AG04449 (cell line): ENCODE measurements at regions not wholly inside any gene's neighbourhood (a gene's known extent, or its start where the extent isn't known, plus 50 kb on each side); places are given as distances from the start of the nearest gene placed in this dataset.
"Not testable (repeated sequence)": the region's sequence is repeated elsewhere in the genome, so short reads cannot be mapped to it uniquely, and the experiment has no call there.

Source experiments
- CTCF ChIA-PET: fragments of 350-600 bp; formaldehyde crosslinking; extraction: SDS; loops from one replicate; lab custom pipeline; 2021; ENCODE audit warnings: antibody characterized with exemption; lab: Yijun Ruan, JAX
- POLR2A ChIA-PET: fragments of 400-600, 350-600 bp; formaldehyde crosslinking; extraction: SDS; loops from one replicate; lab custom pipeline; 2020; ENCODE audit warnings: antibody characterized with exemption, inconsistent platforms; lab: Yijun Ruan, JAX
- DNase-seq: peaks from one replicate; pipeline ENCODE4 v3.0.0-alpha.2; 2010; ENCODE audit warnings: low read depth, low spot score
- H3K4me3 ChIP-seq: 2 replicates; pipeline ENCODE4 v1.5.1; 2011; ENCODE audit warnings: low read depth, mild to moderate bottlenecking, control low read depth, low read length
- TF ChIP-seq, protein P1 (sequence below): IDR thresholded peaks from one replicate; pipeline ENCODE4 v1.5.1; 2011; ENCODE audit warnings: mild to moderate bottlenecking, moderate library complexity, low read length, control low read depth, inconsistent platforms; ENCODE audit not compliant: insufficient read depth; ENCODE audit errors: missing control alignments

- DNase-seq, result no peak
- ChIA-PET POLR2A (no interaction called here), CTCF (no interaction called here)
- TF ChIP-seq, protein P1, sequence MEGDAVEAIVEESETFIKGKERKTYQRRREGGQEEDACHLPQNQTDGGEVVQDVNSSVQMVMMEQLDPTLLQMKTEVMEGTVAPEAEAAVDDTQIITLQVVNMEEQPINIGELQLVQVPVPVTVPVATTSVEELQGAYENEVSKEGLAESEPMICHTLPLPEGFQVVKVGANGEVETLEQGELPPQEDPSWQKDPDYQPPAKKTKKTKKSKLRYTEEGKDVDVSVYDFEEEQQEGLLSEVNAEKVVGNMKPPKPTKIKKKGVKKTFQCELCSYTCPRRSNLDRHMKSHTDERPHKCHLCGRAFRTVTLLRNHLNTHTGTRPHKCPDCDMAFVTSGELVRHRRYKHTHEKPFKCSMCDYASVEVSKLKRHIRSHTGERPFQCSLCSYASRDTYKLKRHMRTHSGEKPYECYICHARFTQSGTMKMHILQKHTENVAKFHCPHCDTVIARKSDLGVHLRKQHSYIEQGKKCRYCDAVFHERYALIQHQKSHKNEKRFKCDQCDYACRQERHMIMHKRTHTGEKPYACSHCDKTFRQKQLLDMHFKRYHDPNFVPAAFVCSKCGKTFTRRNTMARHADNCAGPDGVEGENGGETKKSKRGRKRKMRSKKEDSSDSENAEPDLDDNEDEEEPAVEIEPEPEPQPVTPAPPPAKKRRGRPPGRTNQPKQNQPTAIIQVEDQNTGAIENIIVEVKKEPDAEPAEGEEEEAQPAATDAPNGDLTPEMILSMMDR, result no peak
- no peak overlapping the region for H3K4me3 ChIP-seq
Measured at GRCh38 chr1:102546251-102546650, 549.5 kb upstream of the OLFM3 start.

DNA sequence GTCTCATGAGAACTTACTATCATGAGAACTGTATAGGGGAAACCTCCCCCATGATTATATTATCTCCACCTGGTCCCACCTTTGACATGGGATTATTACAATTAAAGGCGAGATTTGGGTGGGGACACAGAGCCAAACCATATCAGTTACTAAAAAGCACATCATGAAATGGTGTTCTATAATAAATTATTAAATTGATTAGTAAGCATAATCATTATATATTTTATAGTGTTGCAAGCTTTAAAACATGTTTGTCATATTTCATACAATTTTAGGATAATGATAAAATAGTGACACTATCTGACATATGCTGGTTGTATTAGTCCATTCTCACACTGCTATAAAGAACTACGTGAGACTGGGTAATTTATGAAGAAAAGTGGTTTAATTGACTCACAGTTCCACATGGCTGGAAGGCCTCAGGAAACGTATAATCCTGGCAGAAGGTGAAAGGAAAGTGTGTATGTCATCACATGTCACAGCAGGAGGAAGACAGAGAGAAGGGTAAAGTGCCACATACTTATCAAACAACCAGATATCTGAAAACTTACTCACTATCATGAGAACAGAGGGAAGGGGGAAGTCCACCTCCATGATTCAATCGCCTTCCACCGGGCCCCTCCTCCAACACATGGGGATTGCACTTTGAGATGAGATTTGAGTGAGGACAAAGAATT, 539.2 kb upstream of the OLFM3 start:
- H3K4me3 ChIP-seq, result no peak overlapping the region
- no peak for DNase-seq
- ChIA-PET POLR2A (no interaction called here), CTCF (no interaction called here)
- TF ChIP-seq, protein P1, result no peak

- POLR2A ChIA-PET, result no interaction called here
- TF ChIP-seq, protein P1, result no peak
Measured at GRCh38 chr1:102531036-102531435, 534.3 kb upstream of the OLFM3 start.

DNA sequence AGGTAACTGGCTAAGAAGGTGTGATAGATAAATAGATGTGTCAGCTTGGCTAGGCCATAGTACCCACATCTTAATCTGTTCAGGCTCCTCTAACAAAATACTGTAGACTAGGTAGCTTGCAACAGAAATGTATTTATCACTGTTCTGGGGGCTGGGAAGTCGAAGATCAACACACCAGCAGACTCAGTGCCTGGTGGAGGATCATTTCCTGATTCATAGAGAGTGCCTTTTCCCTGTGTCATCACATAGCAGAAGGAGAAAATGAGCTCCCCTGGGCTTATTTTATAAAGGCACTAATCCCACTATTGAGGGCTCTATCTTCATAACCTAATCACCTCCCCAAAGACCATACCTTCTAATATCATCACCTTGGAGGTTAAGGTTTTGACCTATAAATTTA, 532.7 kb upstream of the OLFM3 start:
- no peak overlapping the region for H3K4me3 ChIP-seq
- TF ChIP-seq, protein P1, result no peak
- no peak for DNase-seq
- ChIA-PET CTCF (no interaction called here), POLR2A (no interaction called here)

More at GRCh38 chr1:102531036-102531435, 534.3 kb upstream of the OLFM3 start:
- H3K4me3 ChIP-seq, result no peak overlapping the region
- CTCF ChIA-PET, result no interaction called here
- no peak for DNase-seq

- TF ChIP-seq, protein P1, result no peak
- no peak overlapping the region for H3K4me3 ChIP-seq
- ChIA-PET CTCF (no interaction called here), POLR2A (no interaction called here)
- DNase-seq, result no peak
Measured at GRCh38 chr1:102500758-102501157, 504.0 kb upstream of the OLFM3 start.

DNA sequence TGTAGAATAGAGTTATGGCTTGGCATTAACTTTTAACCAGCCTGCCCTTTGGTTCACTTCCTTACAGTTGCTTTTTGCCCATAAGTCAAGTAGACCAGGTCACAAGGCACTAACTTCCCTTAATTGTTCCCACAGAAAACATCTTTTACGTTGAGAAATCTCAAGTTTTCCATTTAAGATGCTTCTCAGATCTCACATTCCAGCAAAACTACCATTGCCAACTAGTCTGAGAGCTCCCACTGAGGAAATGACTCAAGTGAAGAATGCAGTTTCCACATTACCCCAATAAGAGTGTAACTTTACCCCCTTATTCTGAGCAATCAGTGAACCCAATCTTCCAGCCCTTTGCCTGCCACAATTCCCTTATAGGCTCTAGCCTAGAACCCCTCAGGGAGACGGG, 502.2 kb upstream of the OLFM3 start:
- no peak overlapping the region for H3K4me3 ChIP-seq
- POLR2A ChIA-PET, result no interaction called here
- no peak for DNase-seq
- CTCF ChIA-PET, result no interaction called here
- TF ChIP-seq, protein P1, result no peak

DNA sequence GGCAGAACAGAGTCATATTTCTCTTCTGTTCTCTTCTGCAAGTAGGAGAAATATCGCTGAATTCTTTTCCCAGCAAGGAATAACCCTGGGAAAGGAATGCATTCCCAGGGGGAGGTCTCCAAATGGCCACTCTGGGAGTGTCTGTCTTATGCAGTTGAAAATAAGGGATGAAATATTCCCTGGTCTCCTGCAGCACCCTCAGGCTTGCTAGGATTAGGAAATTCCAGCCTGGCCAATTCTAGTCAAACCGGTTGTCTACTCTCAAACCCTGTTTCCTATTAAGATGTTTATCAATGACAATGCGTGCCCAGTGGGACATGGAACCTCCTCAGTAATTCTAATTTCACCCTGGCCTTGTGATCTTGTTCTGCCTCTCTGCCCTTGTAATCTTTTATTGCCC, 501.1 kb upstream of the OLFM3 start:
- H3K4me3 ChIP-seq, POLR2A ChIA-PET, DNase-seq, CTCF ChIA-PET: not testable (repeated sequence)
